D341Med (cell line): ENCODE measurements at regions not wholly inside any gene's neighbourhood (a gene's known extent, or its start where the extent isn't known, plus 50 kb on each side); places are given as distances from the start of the nearest gene placed in this dataset.

ENCODE experiments used
- DNase-seq: peaks from one replicate; pipeline ENCODE4 v3.0.0; 2012; ENCODE audit warnings: low spot score

DNA sequence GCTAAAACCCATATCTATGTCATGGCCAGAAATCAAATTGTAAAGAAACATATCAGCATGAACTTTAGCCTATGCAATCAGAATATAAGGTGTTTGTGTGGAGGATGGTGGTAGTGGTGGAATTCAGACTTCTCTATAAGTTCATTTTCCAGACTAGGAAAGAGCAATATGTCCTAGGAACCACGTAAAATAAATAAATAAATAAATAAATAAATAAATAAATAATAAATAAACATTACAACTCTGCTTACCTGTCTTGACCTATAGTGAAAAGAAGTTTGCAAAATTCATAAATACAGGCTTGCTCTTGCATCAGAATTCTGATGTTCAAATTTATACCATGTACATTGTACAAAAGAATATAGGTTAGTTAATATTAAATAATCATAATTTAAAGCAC is 1382.6 kb upstream of the ADGRL2 start:
- DNase-seq: no peak

DNA sequence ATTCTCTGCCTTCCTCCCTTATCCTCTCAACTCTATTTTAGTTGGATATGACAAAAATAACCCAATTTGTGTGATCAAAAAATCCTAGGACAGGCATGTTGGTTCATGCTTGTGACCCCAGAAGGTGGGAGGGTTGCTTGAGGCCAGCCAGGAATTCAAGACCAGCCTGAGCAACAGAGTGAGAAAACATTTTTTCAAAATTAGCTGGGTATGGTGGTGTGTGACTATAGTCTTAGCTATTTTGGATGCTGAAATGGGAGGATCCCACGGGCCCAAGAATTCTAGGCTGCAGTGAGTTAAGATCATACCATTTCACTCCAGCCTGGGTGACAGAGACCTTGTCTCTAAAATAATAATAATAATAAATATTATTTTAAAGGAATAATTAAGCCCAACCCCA is 1383.1 kb upstream of the ADGRL2 start:
- no peak for DNase-seq

DNA sequence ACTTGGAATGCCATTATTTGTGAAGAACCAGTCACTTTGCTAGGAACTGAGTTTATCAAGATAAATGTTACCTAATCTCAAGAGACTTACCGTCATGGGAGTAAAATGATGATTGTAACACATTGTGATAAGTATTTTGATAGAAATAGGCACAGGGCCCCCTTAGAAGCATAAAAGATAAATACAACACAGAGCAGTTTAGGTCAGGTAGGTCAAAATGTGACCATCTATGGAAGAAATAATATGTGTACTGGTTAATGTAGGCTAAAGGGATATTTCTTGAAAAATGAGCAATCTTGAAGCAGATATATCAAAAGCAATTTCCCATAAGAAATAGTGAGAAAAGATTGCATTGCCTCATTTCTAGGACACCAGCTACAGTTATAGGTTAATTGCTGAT is 1386.8 kb upstream of the ADGRL2 start:
- DNase-seq: no peak

DNA sequence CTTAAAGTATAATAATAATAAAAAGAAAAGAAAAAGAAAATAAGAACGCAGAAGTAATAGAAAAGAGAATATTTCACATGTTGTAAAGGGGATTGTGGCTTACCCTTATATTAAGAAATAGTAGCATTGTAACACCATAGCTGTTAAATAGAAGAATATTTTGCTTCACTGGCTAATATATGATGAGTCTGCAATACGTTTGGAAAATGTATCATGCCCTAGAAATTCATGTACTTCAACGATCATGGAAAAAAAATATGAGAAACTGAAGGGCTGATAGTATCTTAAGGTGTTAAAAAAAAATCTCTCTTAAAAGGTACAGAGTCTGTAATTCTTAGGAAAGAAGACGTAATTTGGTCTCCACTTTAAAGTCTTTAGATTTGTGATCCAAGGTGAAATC is 1390.5 kb upstream of the ADGRL2 start:
- no peak for DNase-seq

DNA sequence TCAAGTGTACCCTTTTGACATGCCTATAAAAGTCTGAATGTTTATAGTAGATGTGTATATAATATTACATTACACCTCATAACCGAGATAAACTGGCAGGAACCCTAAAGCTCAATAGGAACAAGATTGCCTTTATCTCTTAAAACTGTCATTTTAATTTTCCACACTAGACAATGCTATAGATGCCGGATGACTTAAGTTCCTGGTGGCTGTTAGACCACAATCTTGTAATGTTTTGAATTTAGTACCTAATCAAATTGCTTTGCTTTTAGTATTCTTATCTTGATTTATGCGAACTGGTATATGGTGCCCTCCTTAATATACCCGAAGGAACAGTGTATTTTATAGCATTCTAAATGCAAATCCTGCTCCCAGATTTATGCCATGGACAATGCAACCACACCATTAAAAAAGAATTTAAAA is 1397.0 kb upstream of the ADGRL4 start:
- DNase-seq: no peak

DNA sequence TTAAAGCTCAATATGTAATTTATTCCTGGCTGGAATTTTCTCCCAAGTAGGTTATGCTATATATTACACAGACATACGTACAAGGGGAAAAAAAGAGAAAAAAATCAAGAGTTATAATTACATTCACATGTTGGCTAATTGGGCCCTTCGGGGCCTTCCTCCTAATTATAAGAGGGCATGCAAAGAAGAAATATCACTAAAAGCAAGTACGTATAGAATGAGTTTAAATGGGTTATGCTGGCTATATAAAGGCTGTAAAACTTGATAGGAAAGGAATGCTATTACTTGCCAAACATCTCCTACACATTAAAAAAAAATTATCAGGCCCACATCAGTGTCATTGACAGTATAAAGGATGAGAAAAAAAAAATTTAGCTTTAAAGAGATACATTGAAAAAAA is 1396.1 kb upstream of the ADGRL4 start:
- DNase-seq: no peak

DNA sequence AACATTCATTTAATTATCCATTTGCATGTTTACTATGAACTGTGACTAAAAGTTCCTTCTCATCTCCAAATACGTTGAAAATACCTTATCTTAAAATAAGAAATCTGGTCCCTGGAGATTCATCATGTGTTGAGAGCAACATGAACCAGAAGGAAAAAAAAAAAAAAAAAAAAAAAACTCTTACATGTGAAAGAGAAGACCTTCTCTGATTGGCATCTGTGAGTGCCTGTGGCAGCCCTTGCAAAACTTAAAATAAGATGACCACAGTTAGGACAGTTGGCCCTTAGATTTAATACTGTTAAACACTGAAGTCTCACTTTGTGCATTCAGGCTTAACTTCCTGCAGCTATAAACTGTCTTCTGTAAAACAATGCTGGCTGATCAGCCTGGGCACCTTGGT is 1395.2 kb upstream of the ADGRL4 start:
- DNase-seq: no peak

DNA sequence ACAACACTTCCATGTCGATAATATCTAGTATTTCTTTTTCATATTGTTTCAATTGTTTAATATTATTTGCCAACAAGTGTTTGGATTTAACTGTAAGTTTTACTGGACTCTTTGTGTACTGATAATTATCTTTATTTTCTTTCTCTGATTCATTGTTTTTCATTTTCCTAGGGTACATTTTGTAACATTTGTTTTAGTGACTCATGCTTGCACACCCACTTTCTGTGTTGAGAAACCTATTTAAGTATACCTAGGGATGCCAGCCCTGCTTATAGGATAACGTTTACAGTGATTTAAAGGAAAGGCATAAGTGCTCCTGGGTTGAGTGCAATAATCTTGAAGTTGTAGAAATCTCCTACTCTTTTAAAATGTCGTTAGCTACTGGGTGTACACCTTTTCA is 1386.0 kb upstream of the ADGRL4 start:
- DNase-seq: no peak

DNA sequence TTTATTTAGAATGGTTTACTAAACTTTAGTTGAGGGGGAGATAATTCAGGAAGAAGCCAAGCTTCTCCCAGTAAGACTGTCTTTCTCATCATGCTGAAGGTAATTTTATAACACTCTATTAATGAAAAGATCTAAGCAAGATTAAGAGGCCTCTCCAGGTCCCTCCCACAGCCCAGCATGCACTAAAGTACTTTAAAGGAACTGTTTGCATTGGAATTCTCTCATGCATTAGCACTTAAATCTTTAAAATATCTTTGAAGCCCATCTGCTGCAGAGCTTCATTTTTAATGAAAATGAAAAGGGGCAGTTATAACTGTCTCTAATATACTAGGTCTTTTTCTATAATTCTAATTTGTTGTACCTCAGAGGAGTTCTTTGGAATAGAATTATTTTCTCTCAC is 1379.1 kb upstream of the ADGRL4 start:
- DNase-seq: peak; percentile 6

DNA sequence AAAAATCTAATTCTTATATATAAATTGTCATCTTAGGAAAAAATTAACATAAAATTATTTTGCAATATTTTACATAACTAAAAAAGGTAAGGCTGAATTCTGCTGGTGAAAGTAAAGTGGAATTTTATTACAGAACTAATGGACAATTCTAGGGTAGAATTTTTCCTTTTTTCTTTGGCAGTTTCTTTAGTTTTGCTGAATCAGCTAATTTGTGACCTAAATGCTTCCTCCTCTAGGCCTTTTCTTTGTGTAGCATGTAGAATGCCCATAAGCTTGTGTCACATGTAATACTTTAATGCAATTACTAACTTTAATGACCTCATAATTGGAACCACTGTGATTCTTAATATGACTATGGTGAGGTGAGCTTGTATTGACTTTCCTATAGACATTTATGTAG is 1378.4 kb upstream of the ADGRL4 start:
- no peak for DNase-seq

DNA sequence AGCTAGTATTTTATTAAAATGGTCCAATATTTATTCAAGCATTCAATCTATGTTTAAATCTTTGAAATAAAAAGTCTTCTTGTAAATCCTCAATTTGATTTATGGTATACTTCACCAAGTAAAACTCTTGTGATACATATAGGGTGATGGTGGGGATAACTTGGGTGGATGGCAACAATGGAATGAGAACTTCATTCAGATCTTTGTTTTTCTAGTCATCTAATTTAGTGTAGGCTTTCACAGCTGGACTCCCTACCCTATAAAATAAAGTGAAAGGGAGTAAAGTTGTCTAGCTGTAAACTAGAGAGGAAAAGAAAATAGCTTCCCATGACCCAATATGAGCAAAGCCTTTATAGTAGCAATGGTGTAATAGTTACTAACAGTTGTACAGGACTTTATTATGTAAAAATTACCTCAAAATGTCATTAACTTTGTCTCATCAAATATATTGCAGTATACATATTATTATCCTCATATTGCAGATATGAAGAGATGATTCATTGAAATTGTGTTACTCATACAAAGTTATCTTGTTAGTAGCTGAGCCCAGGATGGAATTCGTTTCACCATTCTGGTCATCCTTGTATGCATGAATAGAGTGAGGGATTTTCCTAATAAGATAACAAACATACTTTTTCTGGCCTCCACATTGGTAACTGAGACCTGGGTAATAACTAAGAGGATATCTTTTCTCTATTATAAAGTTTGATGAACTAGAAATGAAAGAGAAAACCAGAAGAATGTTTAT is 1377.7 kb upstream of the ADGRL4 start:
- DNase-seq: no peak

DNA sequence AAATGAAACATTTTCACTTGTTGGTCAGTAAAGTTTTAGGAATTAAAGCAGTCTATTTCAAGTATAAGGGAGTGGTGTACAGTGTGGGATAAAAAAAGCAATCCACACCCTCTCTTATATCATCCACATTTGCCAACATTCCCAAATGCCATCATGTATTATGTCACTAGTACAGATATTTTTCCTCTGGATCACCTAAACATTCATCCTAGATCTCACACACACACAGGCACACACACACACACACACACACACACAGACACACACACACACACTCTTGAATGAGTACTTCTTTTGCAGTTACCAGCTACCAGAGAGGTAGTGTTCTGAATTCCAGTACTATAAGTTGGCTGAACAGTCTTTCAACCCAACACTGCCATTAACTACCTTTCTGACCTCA is 1369.1 kb upstream of the ADGRL4 start:
- DNase-seq: no peak

DNA sequence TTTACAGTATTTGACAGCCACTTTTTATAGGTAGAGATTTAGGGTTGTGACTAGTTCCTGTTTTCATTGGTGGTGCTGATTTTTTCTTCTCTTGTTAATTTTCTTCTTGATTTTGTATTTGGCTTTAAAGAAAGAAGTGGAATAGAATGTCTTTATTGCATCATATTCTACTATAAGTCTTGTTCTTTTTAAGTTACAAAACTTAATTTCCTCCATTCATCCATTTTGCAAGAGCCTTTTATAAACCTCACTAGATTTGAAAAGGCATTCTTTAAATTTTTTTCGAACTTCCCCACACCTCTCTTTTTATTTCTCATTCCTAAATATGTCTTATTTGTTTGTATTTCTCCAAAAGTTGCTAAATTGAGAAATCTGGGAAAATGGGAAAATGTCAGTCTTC is 1368.6 kb upstream of the ADGRL4 start:
- no peak for DNase-seq

DNA sequence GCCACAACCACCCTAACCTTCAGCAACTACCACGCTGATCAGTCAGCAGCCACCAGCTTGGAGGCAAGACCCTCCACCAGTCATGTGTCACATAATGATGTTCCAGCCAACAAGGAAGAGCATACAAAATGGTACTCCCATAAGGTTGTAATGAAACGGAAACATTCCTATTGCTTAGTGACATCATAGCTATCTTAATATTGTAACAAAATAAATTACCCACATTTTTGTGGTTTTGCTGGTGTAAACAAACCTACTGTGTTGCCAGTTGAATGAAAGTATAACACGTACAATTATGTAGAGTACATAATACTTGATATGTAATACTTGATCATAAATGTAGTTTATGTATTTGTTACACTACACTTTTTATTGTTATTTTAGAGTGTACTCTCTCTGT is 1363.2 kb upstream of the ADGRL4 start:
- no peak for DNase-seq

DNA sequence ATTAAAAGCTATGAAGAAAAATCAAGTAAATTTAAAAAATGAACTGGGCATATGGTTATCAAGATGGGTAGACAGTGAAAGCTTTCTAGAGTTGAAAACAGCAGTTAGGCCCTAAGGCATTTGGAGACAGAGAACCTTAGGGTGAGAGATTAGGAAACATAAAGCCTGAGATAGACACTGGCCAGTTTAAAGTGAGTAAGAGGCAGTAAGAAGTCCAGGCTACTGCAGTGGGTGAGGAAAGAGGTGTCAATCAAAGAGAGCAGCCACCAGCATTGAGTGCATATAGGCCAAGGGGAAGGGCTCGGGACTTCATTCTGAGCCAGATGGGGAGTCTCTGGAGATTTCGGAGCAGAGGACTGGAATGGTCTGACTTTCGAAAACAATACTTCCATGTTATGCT is 1360.5 kb upstream of the ADGRL4 start:
- DNase-seq: no peak

DNA sequence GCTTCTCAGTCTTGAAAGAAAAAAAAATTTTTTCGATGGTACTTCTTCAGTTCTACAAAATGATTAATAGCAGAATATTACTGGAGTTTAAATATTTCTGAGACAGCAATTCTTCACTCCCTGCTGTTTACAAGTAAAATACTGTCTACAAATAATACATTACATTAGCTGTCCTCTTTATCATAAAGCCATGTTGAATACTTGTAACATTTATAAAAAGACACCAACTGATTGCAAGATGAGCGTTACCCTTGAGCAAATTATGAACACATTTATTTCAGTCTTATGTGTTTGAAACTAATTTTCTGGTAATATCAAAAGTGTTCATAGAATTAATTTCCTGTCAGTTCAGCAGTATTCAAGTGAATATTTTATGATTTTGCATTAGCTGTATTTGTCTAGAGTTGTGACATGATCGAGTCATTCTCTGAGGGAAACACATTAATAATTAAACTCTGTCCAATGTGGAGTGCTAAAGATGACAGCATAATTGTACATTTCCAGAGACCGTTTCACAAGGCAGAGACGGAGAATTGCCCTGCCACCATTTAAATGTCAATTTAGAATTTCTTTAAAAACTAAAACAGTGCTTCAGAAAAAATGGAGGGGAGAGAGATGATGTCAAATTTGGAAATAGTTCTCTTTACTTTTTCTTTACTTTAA is 1359.0 kb upstream of the ADGRL4 start:
- DNase-seq: no peak

DNA sequence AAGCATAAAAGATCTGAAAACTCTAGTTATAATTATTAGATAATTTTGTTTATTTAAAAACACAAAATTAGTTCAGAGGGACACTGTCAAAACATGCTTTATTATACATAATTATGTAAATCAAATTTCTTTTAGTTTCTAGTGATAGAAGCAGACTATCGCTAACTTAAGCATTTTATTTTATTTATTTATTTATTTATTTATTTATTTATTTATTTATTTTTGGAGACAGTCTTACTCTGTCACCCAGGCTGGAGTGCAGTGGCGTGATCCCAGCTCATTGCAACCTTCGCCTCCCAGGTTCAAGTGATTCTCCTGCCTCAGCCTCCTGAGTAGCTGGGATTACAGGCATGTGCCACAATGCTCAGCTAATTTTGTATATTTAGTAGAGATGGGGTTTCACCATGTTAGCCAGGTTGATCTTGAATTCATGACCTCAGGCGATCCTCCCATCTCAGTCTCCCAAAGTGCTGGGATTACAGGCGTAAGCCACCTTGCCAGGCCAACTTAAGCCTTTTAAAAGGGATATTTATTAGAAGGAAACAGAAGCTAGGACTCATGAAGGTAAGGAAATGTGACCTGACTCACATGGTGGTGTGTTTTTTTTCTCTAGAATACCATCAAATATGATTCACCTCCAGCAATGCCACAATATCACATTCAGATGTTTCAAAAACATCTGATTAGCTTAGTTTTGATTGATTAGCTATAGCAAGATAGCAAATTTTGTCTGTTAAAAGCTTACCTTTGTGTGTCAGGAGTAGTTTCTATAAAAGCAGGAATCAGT is 1357.4 kb upstream of the ADGRL4 start:
- DNase-seq: no peak

DNA sequence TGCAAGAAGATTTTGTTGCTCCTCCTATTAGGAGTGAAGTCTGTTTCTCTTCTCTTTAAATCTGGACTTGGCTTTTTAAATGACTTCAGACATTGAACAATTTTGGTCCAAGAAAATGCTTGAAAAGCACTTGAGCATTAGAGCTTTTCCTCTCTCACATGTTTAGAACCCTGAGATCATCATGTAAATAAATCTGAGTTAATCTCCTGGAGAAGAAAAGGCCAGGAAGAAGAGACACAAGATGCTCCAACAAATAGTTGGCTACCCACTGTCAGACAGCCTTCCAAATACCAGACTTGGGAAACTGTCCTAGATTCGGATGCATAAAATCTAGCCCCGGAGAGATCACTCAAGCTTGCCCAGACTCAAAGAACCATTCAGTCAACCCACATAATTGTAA is 1353.1 kb upstream of the ADGRL4 start:
- no peak for DNase-seq

DNA sequence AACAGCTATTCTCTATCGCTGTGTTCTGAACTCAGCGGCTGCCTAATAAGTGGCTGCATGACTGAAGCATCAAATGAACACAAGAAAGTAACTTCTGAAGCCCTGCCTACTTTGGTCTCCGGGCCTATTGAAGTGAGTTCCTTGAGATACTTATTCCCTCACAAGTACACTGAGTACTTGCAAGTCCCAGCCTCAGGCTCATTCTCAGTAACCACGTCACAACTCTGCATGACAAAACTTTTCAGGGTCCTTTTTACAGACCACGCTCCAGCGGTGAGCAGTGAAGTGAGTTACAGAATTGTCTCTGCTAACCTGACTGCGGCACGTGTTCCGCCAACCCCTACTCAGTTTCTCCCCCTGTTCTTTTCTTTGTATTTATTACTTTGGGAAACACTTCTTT is 1342.7 kb upstream of the ADGRL4 start:
- no peak for DNase-seq

DNA sequence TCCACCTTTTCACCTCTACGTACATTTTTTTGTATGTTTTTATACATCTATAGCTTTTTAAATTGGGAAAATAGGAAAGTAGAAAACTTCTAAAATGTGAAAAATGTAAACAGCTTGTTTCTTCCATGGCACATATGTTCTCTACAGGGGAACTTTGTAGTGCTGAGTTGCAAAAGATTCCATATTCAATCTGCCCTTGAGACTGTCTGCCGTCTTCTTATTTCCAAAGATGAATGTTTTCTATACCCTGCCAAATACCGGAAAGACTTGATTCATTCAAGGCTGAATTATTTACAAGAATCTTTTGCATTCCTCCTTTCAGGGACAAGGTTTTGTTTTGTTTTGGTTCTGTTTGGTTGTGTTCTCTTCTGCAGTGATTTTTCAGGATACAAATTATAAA is 1334.5 kb upstream of the ADGRL4 start:
- DNase-seq: no peak

DNA sequence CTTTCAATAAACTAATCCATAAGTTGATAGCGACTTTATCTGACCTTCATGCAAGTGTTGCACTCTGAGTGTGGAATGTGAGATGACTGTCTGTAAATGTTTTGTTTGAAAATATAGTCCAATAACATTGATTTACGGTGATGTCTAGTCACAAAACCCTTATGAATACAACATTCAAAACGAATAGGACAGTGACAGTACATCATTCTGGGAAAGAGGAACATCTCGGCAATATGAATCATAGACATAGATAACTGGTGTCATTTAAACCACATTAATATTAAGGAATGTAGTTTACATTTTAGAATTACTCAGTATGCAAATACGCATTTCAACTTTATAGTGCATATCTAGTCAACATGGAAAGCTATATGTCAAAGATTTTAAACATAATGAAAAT is 1311.6 kb upstream of the ADGRL4 start:
- no peak for DNase-seq

DNA sequence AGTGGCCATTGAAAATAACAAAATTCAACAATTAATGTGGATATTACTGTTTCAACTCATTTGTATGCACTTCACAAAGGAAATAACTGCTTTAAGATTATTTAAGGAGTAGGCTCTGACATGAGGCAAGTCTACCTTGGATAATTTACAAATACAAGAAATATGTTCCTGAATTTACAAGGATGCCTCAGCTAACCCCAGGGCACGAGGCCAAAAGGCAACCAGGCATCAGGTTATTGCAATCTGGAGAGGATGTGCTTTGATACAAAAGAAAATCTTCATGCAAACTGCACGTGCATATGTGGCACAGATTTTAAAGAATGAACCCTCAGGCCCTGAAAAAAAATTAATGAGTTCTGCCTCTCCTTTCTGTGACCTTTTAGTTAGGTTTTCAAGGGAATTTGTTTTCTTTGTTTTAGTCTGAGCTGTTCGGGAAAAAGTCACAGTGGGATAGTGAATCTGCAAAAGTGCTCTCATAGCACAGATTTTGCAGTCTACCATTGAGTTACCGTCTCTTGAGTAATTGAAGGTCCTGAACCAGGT is 1304.2 kb upstream of the ADGRL4 start:
- no peak for DNase-seq

DNA sequence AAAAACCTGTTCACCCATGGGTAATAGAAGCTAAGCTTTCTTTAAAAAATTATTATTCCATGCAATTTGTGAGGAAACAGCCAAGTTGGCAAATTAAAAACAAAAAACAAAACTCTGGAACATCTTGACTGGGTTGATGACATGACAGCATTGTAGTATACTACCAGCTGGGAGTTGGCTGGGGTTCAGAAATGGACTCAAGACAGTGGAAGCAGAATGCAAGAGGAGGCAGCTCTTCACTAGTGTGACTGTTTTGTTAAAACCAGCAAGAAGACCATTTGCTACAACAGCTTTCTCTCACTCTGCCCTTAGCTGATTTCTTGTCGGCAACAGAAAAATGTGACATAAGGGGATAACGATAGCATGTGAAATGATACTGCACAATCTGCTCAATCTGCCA is 1298.9 kb upstream of the ADGRL4 start:
- no peak for DNase-seq
